Esophagus squamous epithelium (tissue), 4 donors: ENCODE measurements at regions not wholly inside any gene's neighbourhood (a gene's known extent, or its start where the extent isn't known, plus 50 kb on each side); places are given as distances from the start of the nearest gene placed in this dataset.

Source experiments
- CTCF ChIP-seq, 6 experiments: fragments of 450-650 bp in 4 of 6; fragments of 200-600 bp in 2 of 6; sonication (generic) in 2 of 6; IDR thresholded peaks; one replicate each; pipeline ENCODE4 v1.5.1; 2016 to 2019; ENCODE audit warnings: antibody characterized with exemption in 6 of 6, mild to moderate bottlenecking in 4 of 6, moderate library complexity in 4 of 6
- POLR2A ChIP-seq, 4 donors: fragments of 450-650 bp; IDR thresholded peaks; one replicate each; pipeline ENCODE4 v1.6.1; 2017; ENCODE audit warnings: antibody characterized with exemption in 4 of 4, mild to moderate bottlenecking in 4 of 4, moderate library complexity in 3 of 4

DNA sequence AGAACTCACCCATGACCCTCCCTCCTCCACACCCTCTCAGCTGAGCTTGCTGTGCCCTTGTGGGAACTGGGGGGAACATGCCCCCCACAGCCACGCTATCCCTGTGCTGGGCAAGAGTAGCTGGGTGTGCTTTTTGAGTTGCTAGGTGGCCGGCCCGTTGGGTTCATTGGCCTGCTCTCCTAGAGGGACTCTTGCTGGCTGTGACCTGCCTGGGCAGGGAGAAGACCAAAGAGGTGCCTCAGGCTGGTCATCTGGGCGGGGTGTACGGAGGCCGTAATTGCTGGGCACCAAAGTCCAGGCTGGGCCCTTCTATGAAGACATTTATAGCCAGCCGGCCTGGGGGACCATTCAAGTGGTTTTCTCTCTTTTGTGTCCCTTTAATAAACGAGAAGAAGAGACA is 138.3 kb upstream of the ZBTB40 start:
- TF ChIP-seq CTCF (IDR thresholded peaks at IDR 0.05): no peak
- TF ChIP-seq POLR2A (IDR thresholded peaks at IDR 0.05): no peak
